H1 (cell line): ENCODE measurements at regions not wholly inside any gene's neighbourhood (a gene's known extent, or its start where the extent isn't known, plus 50 kb on each side); places are given as distances from the start of the nearest gene placed in this dataset.

Experiments used
- CTCF ChIA-PET: fragments of 300-600 bp; sonication (Branson Sonifier 250); formaldehyde crosslinking; loops from one replicate; lab custom pipeline; 2021; ENCODE audit not compliant: partially characterized antibody; lab: Charles Lee
- POLR2A ChIA-PET: fragments of 300-600 bp; sonication (Branson Sonifier 250); formaldehyde crosslinking; loops from one replicate; lab custom pipeline; 2021; ENCODE audit warnings: inconsistent platforms; ENCODE audit not compliant: partially characterized antibody; lab: Charles Lee
- DNase-seq, 2 experiments: peaks; one replicate each; pipeline versions ENCODE4 v3.0.0 to v3.0.0-alpha.2; 2010 to 2022; ENCODE audit warnings: low spot score in 2 of 2, low read depth in 1 of 2, mixed read lengths in 1 of 2
- FAIRE-seq: peaks from 2 replicates; lab custom pipeline; 2011; peaks lifted over from hg19 to GRCh38; lab: Jason Lieb, UNC
- H2AFZ ChIP-seq: 2 replicates; pipeline ENCODE4 v1.8.1; 2012; ENCODE audit warnings: low read length, inconsistent platforms
- H2AK5ac ChIP-seq: 2 replicates; pipeline ENCODE4 v1.6.1; 2013; ENCODE audit warnings: low read depth, low read length
- H2BK120ac ChIP-seq: replicated peaks from 2 replicates; pipeline ENCODE3; 2013; ENCODE audit warnings: low read depth, low read length, inconsistent platforms
- H2BK12ac ChIP-seq: 2 replicates; pipeline ENCODE4 v1.6.1; 2013; ENCODE audit warnings: low read depth, low read length
- H2BK15ac ChIP-seq: 2 replicates; pipeline ENCODE4 v1.6.1; 2013; ENCODE audit warnings: low read length
- H2BK20ac ChIP-seq: 2 replicates; pipeline ENCODE4 v1.6.1; 2013; ENCODE audit warnings: low read length
- H2BK5ac ChIP-seq: 2 replicates; pipeline ENCODE4 v1.6.1; 2013; ENCODE audit warnings: low read depth, low read length
- H3K14ac ChIP-seq: 2 replicates; pipeline ENCODE4 v1.6.1; 2013; ENCODE audit warnings: inconsistent platforms; ENCODE audit not compliant: insufficient read length
- H3K18ac ChIP-seq: 2 replicates; pipeline ENCODE4 v1.6.1; 2013; ENCODE audit warnings: low read length; ENCODE audit errors: extremely low read depth
- H3K23ac ChIP-seq: 2 replicates; pipeline ENCODE4 v1.6.1; 2013; ENCODE audit warnings: inconsistent platforms; ENCODE audit not compliant: insufficient read length
- H3K23me2 ChIP-seq: 2 replicates; pipeline ENCODE4 v1.6.1; 2013; ENCODE audit warnings: low read depth, low read length
- H3K27ac ChIP-seq: 2 replicates; pipeline ENCODE4 v1.6.1; 2011; ENCODE audit warnings: low read depth, low read length, inconsistent platforms
- H3K27me3 ChIP-seq, 4 experiments: replicated peaks in 1 of 4; 1 replicate in 1 of 4; 2 replicates in 3 of 4; pipeline versions ENCODE4 v1.6.1 to v1.8.1; 2011 to 2013; ENCODE audit warnings: low read length in 3 of 4, mild to moderate bottlenecking in 3 of 4, inconsistent platforms in 2 of 4, mixed read lengths in 2 of 4, moderate library complexity in 1 of 4; ENCODE audit not compliant: control insufficient read depth in 3 of 4, insufficient read depth in 3 of 4; ENCODE audit errors: extremely low read depth in 1 of 4
- H3K36me3 ChIP-seq, 4 experiments: 2 replicates each; pipeline versions ENCODE4 v1.6.1 to v1.8.1; 2011 to 2013; ENCODE audit warnings: mild to moderate bottlenecking in 4 of 4, low read length in 3 of 4, moderate library complexity in 2 of 4, control low read depth in 1 of 4, inconsistent platforms in 1 of 4; ENCODE audit not compliant: insufficient read depth in 4 of 4, control insufficient read depth in 2 of 4
- H3K4ac ChIP-seq: replicated peaks from 2 replicates; pipeline ENCODE3; 2013; ENCODE audit warnings: low read length, low read depth, mixed read lengths, inconsistent platforms; ENCODE audit not compliant: insufficient read length
- H3K4me1 ChIP-seq, 4 experiments: replicated peaks in 1 of 4; 1 replicate in 1 of 4; 2 replicates in 3 of 4; pipeline versions ENCODE4 v1.6.1 to v1.8.1; 2011 to 2013; ENCODE audit warnings: low read length in 3 of 4, inconsistent platforms in 2 of 4, mixed read lengths in 1 of 4; ENCODE audit not compliant: insufficient read depth in 4 of 4, control insufficient read depth in 3 of 4
- H3K4me2 ChIP-seq, 2 experiments: 2 replicates each; pipeline versions ENCODE4 v1.6.1 to v1.8.1; 2011 to 2013; ENCODE audit warnings: low read depth in 2 of 2, low read length in 2 of 2, control low read depth in 1 of 2, inconsistent platforms in 1 of 2, mild to moderate bottlenecking in 1 of 2; ENCODE audit not compliant: insufficient read depth in 1 of 2
- H3K4me3 ChIP-seq, 4 experiments: fragments of 200-600, 300-600 bp in 1 of 4; sonication (generic), shearing (Covaris generic), sonication (Bioruptor Twin) in 1 of 4; 2 replicates each; pipeline versions ENCODE4 v1.5.1 to v1.8.1; 2011 to 2016; ENCODE audit warnings: low read length in 4 of 4, low read depth in 3 of 4, control low read depth in 2 of 4, inconsistent platforms in 2 of 4, mild to moderate bottlenecking in 2 of 4, mixed read lengths in 1 of 4, moderate library complexity in 1 of 4; ENCODE audit not compliant: insufficient read depth in 2 of 4; ENCODE audit errors: extremely low read depth in 1 of 4
- H3K56ac ChIP-seq: replicated peaks from 2 replicates; pipeline ENCODE3; 2013; ENCODE audit warnings: low read depth, mild to moderate bottlenecking, mixed read lengths, low read length, inconsistent platforms; ENCODE audit not compliant: insufficient read length
- H3K79me1 ChIP-seq: 2 replicates; pipeline ENCODE4 v1.6.1; 2013; ENCODE audit warnings: low read depth, low read length, control low read depth
- H3K79me2 ChIP-seq, 2 experiments: 2 replicates each; pipeline versions ENCODE4 v1.6.1 to v1.8.1; 2012 to 2013; ENCODE audit warnings: low read length in 2 of 2, mild to moderate bottlenecking in 2 of 2, inconsistent platforms in 1 of 2; ENCODE audit not compliant: insufficient read depth in 2 of 2, control insufficient read depth in 1 of 2
- H3K9ac ChIP-seq, 4 experiments: replicated peaks in 1 of 4; 1 replicate in 1 of 4; 2 replicates in 3 of 4; pipeline versions ENCODE4 v1.6.1 to v1.8.1; 2011 to 2013; ENCODE audit warnings: low read depth in 3 of 4, low read length in 3 of 4, control low read depth in 2 of 4, mild to moderate bottlenecking in 2 of 4, moderate library complexity in 2 of 4, inconsistent platforms in 1 of 4; ENCODE audit errors: extremely low read depth in 1 of 4
- H3K9me3 ChIP-seq, 2 experiments: 2 replicates each; pipeline versions ENCODE4 v1.6.1 to v1.8.1; 2012 to 2013; ENCODE audit warnings: mild to moderate bottlenecking in 2 of 2, moderate library complexity in 2 of 2, control low read depth in 1 of 2, inconsistent platforms in 1 of 2, low read depth in 1 of 2, low read length in 1 of 2, mixed read lengths in 1 of 2; ENCODE audit not compliant: insufficient read depth in 2 of 2
- H4K20me1 ChIP-seq, 2 experiments: replicated peaks in 1 of 2; 2 replicates each; pipeline versions ENCODE3 to v1.8.1; 2011 to 2013; ENCODE audit warnings: inconsistent platforms in 2 of 2, low read length in 2 of 2, mild to moderate bottlenecking in 1 of 2; ENCODE audit not compliant: insufficient read depth in 2 of 2, control insufficient read depth in 1 of 2
- H4K5ac ChIP-seq: 2 replicates; pipeline ENCODE4 v1.6.1; 2013; ENCODE audit warnings: low read length, low read depth, mixed read lengths, inconsistent platforms; ENCODE audit not compliant: insufficient read length
- H4K8ac ChIP-seq: 2 replicates; pipeline ENCODE4 v1.8.0; 2013; ENCODE audit warnings: mild to moderate bottlenecking, moderate library complexity, low read length, inconsistent platforms; ENCODE audit not compliant: insufficient read depth; ENCODE audit errors: extremely low read depth
- H4K91ac ChIP-seq: replicated peaks from 2 replicates; pipeline ENCODE3; 2013; ENCODE audit warnings: low read length, mixed read lengths, inconsistent platforms; ENCODE audit not compliant: insufficient read length
- EZH2 ChIP-seq: fragments of 200-600 bp; sonication (generic); IDR thresholded peaks from 2 replicates; pipeline ENCODE4 v1.7.1; 2012; ENCODE audit warnings: low read depth, mild to moderate bottlenecking, moderate library complexity, low read length, inconsistent platforms; ENCODE audit not compliant: severe bottlenecking
- GTF2F1 ChIP-seq: IDR thresholded peaks from 2 replicates; pipeline ENCODE4 v1.6.1; 2012; ENCODE audit warnings: low read depth, low read length, improper control_type of control experiment, borderline replicate concordance
- WGBS, 2 experiments: shearing (Covaris generic) in 1 of 2; methylation state at CpG; one replicate each; pipeline versions ENCODE4 v1.1.6 to v1.1.7; 2013 to 2015; ENCODE audit warnings: low lambda C conversion rate in 2 of 2, mixed read lengths in 2 of 2, inconsistent platforms in 1 of 2, low coverage in 1 of 2, missing lambda C conversion rate in 1 of 2; ENCODE audit not compliant: insufficient replicate concordance in 2 of 2, insufficient coverage in 1 of 2, insufficient read length in 1 of 2; ENCODE audit errors: extremely low coverage in 1 of 2, missing lambda C conversion rate in 1 of 2; 5-methylcytosine and 5-hydroxymethylcytosine counted together

DNA sequence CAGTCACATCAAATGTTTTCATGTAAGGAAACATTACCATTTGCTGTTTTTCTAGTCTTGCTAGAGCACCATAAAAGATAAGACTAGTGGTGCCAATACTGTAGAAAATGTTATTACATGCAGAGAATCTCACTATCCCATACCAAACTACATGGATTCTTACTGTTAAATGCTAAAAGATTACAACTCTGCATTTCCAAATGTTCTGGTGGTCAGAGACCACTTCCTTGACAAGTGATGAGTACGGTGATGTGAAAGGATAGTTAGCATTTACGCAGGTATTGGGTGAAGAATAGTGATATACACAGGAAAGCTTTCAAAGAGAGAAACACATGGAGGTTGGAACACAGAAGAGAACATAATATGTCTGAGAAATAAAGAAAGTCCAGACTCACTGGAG is 98.2 kb downstream of the GGTLC2 start:
- H3K4ac ChIP-seq = no peak overlapping the region
- no peak overlapping the region for H3K56ac ChIP-seq
- H2AFZ ChIP-seq = no peak overlapping the region
- no peak for DNase-seq
- no peak overlapping the region for H3K18ac ChIP-seq
- no peaks in the 10 kb centered on the region for H3K36me3 ChIP-seq
- H2BK5ac ChIP-seq = no peak overlapping the region
- no peaks in the 10 kb centered on the region for H3K23me2 ChIP-seq
- no peaks in the 10 kb centered on the region for H3K79me1 ChIP-seq
- H2BK20ac ChIP-seq = no peak overlapping the region
- H3K9ac ChIP-seq = no peak overlapping the region
- H2BK120ac ChIP-seq = no peak overlapping the region
- POLR2A ChIA-PET = no interaction called here
- peaks cover 13 to 45% of the 10 kb centered on the region in 2 experiments; a peak in 3 of 4 replicates for H3K9me3 ChIP-seq
- H3K27me3 ChIP-seq = peaks cover 6 to 28% (median 20%) of the 10 kb centered on the region in 4 experiments; a peak in 5 of 7 replicates
- no peak overlapping the region for H4K8ac ChIP-seq
- no peak overlapping the region for H3K27ac ChIP-seq
- no peak overlapping the region for H2BK15ac ChIP-seq
- H3K23ac ChIP-seq = no peak overlapping the region
- TF ChIP-seq EZH2 = no peak
- no peak for TF ChIP-seq GTF2F1
- TF ChIP-seq, all 59 proteins: peak for 0
- Histone ChIP-seq H2AK5ac (no peak overlapping the region), H2BK12ac (no peak overlapping the region), H3K79me2 (no peaks in the 10 kb centered on the region), H3K4me2 (no peak overlapping the region), H3K14ac (no peak overlapping the region), H4K5ac (no peak overlapping the region), H3K4me1 (no peaks in the 10 kb centered on the region; a peak in 1 of 7 replicates), H4K91ac (no peak overlapping the region), H3K4me3 (no peak overlapping the region), H4K20me1 (no peaks in the 10 kb centered on the region)
- FAIRE-seq = no peak
- CTCF ChIA-PET = interaction anchor here (0.6 kb wide), 1 partner anchor 450 kb away, joined by 3 read pairs; no protein-coding TSS in a partner anchor
- 78% methylated on average over 2 of the region's 2 CpGs; no CpG with 5 or more reads in 1 of the 2 experiments for WGBS, 2 experiments
